HepG2 (cell line): ENCODE measurements at regions not wholly inside any gene's neighbourhood (a gene's known extent, or its start where the extent isn't known, plus 50 kb on each side); places are given as distances from the start of the nearest gene placed in this dataset.

ENCODE experiments used
- CC2D1A ChIP-seq: sonication (generic); formaldehyde crosslinking; IDR thresholded peaks from 2 replicates; pipeline ENCODE4 v1.8.1; 2023; ENCODE audit warnings: mild to moderate bottlenecking, missing genetic modification reagents
- GATAD2A ChIP-seq: IDR thresholded peaks from 2 replicates; pipeline ENCODE4 v1.6.1; 2016
- GZF1 ChIP-seq: sonication (generic); formaldehyde crosslinking; IDR thresholded peaks from 2 replicates; pipeline ENCODE4 v1.5.1; 2020; ENCODE audit warnings: mild to moderate bottlenecking, missing genetic modification reagents
- HDAC6 ChIP-seq: fragments of 200-600 bp; sonication (generic); IDR thresholded peaks from 2 replicates; pipeline ENCODE4 v1.7.0; 2017; ENCODE audit warnings: mild to moderate bottlenecking, antibody characterized with exemption, low read length, low read depth
- HNRNPL ChIP-seq: fragments of 200-400 bp; formaldehyde crosslinking; IDR thresholded peaks from 2 replicates; pipeline ENCODE4 v1.6.1; 2017; ENCODE audit warnings: mild to moderate bottlenecking, low read depth, low read length
- NR2F6 ChIP-seq, 2 experiments: IDR thresholded peaks; 2 replicates each; pipeline ENCODE4 v1.6.1; 2016; ENCODE audit warnings: antibody characterized with exemption in 1 of 2, mild to moderate bottlenecking in 1 of 2
- PPARG ChIP-seq: conservative IDR thresholded peaks from 2 replicates; pipeline ENCODE4 v1.6.1; 2016; ENCODE audit warnings: missing biosample characterization, missing genetic modification reagents
- SOX13 ChIP-seq, 3 experiments: fragments of 450-650 bp in 1 of 3; sonication (generic) in 1 of 3; formaldehyde crosslinking in 1 of 3; IDR thresholded peaks in 2 of 3; conservative IDR thresholded peaks in 1 of 3; 2 replicates each; pipeline versions ENCODE4 v1.5.0 to v1.6.1; 2016 to 2020; ENCODE audit warnings: antibody characterized with exemption in 1 of 3, mild to moderate bottlenecking in 1 of 3, missing compliant biosample characterization in 1 of 3, missing genetic modification reagents in 1 of 3, moderate library complexity in 1 of 3
- TCF7 ChIP-seq: sonication (generic); IDR thresholded peaks from 2 replicates; pipeline ENCODE4 v1.6.1; 2016; ENCODE audit warnings: antibody characterized with exemption, low read depth
- ZFP36L2 ChIP-seq: sonication (generic); formaldehyde crosslinking; IDR thresholded peaks from 2 replicates; pipeline ENCODE4 v1.4.0; 2020; ENCODE audit warnings: missing genetic modification reagents
- ZNF367 ChIP-seq: sonication (generic); formaldehyde crosslinking; IDR thresholded peaks from 2 replicates; pipeline ENCODE4 v1.4.0; 2020; ENCODE audit warnings: missing genetic modification reagents, borderline replicate concordance
- ZNF552 ChIP-seq: sonication (generic); formaldehyde crosslinking; IDR thresholded peaks from 2 replicates; pipeline ENCODE4 v1.9.0; 2022; ENCODE audit warnings: missing genetic modification reagents, mild to moderate bottlenecking, borderline replicate concordance
- ZNF572 ChIP-seq: sonication (generic); formaldehyde crosslinking; IDR thresholded peaks from 2 replicates; pipeline ENCODE4 v1.5.1; 2020; ENCODE audit warnings: mild to moderate bottlenecking, missing genetic modification reagents
- TF ChIP-seq, protein P1 (sequence below): IDR thresholded peaks from 2 replicates; pipeline ENCODE4 v1.6.1; 2016; ENCODE audit warnings: low read depth, missing genetic modification reagents, missing compliant biosample characterization
- TF ChIP-seq, protein P2 (sequence below), 2 experiments: sonication (generic) in 1 of 2; formaldehyde crosslinking in 1 of 2; IDR thresholded peaks; 2 replicates each; pipeline versions ENCODE4 v1.5.1 to v1.6.1; 2011 to 2020; ENCODE audit warnings: borderline replicate concordance in 1 of 2, low read depth in 1 of 2, low read length in 1 of 2, mild to moderate bottlenecking in 1 of 2, missing genetic modification reagents in 1 of 2, moderate library complexity in 1 of 2
- TF ChIP-seq, protein P3 (sequence below): sonication (generic); formaldehyde crosslinking; IDR thresholded peaks from 2 replicates; pipeline ENCODE4 v1.8.1; 2023; ENCODE audit warnings: mild to moderate bottlenecking, missing genetic modification reagents
- TF ChIP-seq, protein P4 (sequence below): IDR thresholded peaks from 2 replicates; pipeline ENCODE4 v1.6.1; 2012; ENCODE audit warnings: inconsistent platforms
- TF ChIP-seq, protein P5 (sequence below): IDR thresholded peaks from 2 replicates; pipeline ENCODE4 v1.6.1; 2012; ENCODE audit warnings: low read depth, low read length, improper control_type of control experiment

DNA sequence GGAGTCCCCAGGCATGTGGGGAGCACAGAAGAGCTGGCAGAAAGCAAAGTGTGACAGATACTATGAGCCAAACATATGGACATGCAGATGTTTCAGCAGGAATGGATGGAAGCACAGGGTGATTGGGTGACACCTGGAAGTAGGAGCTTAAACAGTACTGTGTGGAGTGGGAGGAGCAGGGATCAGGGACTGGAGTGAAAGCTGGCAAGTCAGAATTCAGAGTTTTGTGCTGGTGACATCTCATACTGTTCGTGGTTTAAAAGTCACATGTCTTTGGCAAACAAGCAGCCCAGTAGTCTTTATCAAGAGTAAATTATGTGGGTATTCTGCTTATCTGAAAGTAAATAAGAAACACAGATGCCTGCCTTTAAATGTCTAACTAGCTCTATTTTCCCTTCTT, 408.2 kb downstream of the COG6 start (continued):
- TF ChIP-seq TCF7 = peak; percentile 21; the same call in 1 of the 2 replicates
- TF ChIP-seq, protein P1, sequence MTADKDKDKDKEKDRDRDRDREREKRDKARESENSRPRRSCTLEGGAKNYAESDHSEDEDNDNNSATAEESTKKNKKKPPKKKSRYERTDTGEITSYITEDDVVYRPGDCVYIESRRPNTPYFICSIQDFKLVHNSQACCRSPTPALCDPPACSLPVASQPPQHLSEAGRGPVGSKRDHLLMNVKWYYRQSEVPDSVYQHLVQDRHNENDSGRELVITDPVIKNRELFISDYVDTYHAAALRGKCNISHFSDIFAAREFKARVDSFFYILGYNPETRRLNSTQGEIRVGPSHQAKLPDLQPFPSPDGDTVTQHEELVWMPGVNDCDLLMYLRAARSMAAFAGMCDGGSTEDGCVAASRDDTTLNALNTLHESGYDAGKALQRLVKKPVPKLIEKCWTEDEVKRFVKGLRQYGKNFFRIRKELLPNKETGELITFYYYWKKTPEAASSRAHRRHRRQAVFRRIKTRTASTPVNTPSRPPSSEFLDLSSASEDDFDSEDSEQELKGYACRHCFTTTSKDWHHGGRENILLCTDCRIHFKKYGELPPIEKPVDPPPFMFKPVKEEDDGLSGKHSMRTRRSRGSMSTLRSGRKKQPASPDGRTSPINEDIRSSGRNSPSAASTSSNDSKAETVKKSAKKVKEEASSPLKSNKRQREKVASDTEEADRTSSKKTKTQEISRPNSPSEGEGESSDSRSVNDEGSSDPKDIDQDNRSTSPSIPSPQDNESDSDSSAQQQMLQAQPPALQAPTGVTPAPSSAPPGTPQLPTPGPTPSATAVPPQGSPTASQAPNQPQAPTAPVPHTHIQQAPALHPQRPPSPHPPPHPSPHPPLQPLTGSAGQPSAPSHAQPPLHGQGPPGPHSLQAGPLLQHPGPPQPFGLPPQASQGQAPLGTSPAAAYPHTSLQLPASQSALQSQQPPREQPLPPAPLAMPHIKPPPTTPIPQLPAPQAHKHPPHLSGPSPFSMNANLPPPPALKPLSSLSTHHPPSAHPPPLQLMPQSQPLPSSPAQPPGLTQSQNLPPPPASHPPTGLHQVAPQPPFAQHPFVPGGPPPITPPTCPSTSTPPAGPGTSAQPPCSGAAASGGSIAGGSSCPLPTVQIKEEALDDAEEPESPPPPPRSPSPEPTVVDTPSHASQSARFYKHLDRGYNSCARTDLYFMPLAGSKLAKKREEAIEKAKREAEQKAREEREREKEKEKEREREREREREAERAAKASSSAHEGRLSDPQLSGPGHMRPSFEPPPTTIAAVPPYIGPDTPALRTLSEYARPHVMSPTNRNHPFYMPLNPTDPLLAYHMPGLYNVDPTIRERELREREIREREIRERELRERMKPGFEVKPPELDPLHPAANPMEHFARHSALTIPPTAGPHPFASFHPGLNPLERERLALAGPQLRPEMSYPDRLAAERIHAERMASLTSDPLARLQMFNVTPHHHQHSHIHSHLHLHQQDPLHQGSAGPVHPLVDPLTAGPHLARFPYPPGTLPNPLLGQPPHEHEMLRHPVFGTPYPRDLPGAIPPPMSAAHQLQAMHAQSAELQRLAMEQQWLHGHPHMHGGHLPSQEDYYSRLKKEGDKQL (CRISPR knock-in tag) = 0 out of 2 replicates have a peak, but pooled peaks have one; percentile 49
- TF ChIP-seq CC2D1A (CRISPR knock-in tag) = no peak
- TF ChIP-seq, protein P2, sequence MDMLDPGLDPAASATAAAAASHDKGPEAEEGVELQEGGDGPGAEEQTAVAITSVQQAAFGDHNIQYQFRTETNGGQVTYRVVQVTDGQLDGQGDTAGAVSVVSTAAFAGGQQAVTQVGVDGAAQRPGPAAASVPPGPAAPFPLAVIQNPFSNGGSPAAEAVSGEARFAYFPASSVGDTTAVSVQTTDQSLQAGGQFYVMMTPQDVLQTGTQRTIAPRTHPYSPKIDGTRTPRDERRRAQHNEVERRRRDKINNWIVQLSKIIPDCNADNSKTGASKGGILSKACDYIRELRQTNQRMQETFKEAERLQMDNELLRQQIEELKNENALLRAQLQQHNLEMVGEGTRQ (IDR thresholded peaks at IDR 0.05; ENCODE audit: low read depth, low read length) = no peak
- TF ChIP-seq, protein P2 (CRISPR knock-in tag; IDR thresholded peaks at IDR 0.05; ENCODE audit: borderline replicate concordance) = peak; percentile 48; the same call in 1 of the 2 replicates
- TF ChIP-seq ZNF367 = no peak
- no peak for TF ChIP-seq SOX13 (IDR thresholded peaks at IDR 0.05)
- peak in 1 of 2 experiments; percentile 24; a peak in 1 of 4 replicates for TF ChIP-seq SOX13 (CRISPR knock-in tag; conservative IDR thresholded peaks at IDR 0.05 in 1 of 2, IDR thresholded peaks at IDR 0.05 in 1 of 2)
- no peak for TF ChIP-seq HDAC6
- 0 out of 2 replicates have a peak, but pooled peaks have one; percentile 47 for TF ChIP-seq HNRNPL
- TF ChIP-seq, protein P3, sequence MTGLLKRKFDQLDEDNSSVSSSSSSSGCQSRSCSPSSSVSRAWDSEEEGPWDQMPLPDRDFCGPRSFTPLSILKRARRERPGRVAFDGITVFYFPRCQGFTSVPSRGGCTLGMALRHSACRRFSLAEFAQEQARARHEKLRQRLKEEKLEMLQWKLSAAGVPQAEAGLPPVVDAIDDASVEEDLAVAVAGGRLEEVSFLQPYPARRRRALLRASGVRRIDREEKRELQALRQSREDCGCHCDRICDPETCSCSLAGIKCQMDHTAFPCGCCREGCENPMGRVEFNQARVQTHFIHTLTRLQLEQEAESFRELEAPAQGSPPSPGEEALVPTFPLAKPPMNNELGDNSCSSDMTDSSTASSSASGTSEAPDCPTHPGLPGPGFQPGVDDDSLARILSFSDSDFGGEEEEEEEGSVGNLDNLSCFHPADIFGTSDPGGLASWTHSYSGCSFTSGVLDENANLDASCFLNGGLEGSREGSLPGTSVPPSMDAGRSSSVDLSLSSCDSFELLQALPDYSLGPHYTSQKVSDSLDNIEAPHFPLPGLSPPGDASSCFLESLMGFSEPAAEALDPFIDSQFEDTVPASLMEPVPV (CRISPR knock-in tag) = no peak
- peak; percentile 5; the same call in 1 of the 2 replicates for TF ChIP-seq GATAD2A (CRISPR knock-in tag)
- no peak for TF ChIP-seq GZF1 (CRISPR knock-in tag)
- TF ChIP-seq ZNF572 (CRISPR knock-in tag) = peak; percentile 97; the same call in 1 of the 2 replicates
- TF ChIP-seq NR2F6 (IDR thresholded peaks at IDR 0.05) = 0 out of 2 replicates have a peak, but pooled peaks have one; percentile 36
- TF ChIP-seq NR2F6 (CRISPR knock-in tag; IDR thresholded peaks at IDR 0.05) = no peak
- 0 out of 2 replicates have a peak, but pooled peaks have one; percentile 16 for TF ChIP-seq PPARG (CRISPR knock-in tag)
- TF ChIP-seq, protein P4, sequence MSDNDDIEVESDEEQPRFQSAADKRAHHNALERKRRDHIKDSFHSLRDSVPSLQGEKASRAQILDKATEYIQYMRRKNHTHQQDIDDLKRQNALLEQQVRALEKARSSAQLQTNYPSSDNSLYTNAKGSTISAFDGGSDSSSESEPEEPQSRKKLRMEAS = no peak
- TF ChIP-seq ZNF552 (CRISPR knock-in tag) = no peak
- TF ChIP-seq, protein P5, sequence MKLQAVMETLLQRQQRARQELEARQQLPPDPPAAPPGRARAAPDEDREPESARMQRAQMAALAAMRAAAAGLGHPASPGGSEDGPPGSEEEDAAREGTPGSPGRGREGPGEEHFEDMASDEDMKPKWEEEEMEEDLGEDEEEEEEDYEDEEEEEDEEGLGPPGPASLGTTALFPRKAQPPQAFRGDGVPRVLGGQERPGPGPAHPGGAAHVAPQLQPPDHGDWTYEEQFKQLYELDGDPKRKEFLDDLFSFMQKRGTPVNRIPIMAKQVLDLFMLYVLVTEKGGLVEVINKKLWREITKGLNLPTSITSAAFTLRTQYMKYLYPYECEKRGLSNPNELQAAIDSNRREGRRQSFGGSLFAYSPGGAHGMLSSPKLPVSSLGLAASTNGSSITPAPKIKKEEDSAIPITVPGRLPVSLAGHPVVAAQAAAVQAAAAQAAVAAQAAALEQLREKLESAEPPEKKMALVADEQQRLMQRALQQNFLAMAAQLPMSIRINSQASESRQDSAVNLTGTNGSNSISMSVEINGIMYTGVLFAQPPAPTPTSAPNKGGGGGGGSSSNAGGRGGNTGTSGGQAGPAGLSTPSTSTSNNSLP = peak; percentile 27; the same call in 1 of the 2 replicates
- TF ChIP-seq ZFP36L2 = no peak
